Upper lobe of left lung (tissue), 4 donors: ENCODE measurements at regions not wholly inside any gene's neighbourhood (a gene's known extent, or its start where the extent isn't known, plus 50 kb on each side); places are given as distances from the start of the nearest gene placed in this dataset.

Source experiments
- POLR2AphosphoS5 ChIP-seq, 2 donors: sonication (generic); formaldehyde crosslinking; IDR thresholded peaks; one replicate each; pipeline ENCODE4 v1.5.1; 2017; ENCODE audit warnings: antibody characterized with exemption in 2 of 2
- TF ChIP-seq, protein P1 (sequence below), 6 experiments: fragments of 450-650 bp in 4 of 6; fragments of 200-600 bp in 2 of 6; sonication (generic) in 2 of 6; IDR thresholded peaks; one replicate each; pipeline ENCODE4 v1.5.1; 2016 to 2019; ENCODE audit warnings: antibody characterized with exemption in 6 of 6

DNA sequence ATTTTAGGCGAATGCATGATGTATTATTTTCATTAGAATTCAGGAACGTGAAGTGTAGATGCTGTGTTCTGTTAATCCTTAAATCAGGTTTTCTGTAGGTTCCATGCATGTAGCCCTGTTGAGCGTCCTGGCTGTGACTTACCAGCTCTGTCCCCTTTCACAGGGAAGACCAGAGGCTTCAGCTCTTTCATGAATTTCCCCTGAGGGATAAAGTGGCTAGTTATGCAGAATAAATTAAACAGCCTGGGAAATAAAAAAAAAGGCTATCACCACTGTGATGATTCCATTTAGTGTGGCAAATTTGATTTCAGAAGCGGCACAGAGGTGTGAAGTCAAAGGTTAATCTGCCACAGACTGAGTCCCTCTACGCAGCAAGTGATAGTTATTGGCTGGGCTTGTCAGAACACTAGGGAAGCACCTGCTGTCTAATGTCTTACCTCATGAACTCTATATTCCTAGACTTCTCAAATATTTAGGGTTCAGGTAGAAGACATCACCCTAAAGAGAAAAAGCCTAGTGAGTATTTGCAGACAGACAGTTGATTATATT lies 61.6 kb upstream of the LINC00305 start:
- TF ChIP-seq, protein P1, sequence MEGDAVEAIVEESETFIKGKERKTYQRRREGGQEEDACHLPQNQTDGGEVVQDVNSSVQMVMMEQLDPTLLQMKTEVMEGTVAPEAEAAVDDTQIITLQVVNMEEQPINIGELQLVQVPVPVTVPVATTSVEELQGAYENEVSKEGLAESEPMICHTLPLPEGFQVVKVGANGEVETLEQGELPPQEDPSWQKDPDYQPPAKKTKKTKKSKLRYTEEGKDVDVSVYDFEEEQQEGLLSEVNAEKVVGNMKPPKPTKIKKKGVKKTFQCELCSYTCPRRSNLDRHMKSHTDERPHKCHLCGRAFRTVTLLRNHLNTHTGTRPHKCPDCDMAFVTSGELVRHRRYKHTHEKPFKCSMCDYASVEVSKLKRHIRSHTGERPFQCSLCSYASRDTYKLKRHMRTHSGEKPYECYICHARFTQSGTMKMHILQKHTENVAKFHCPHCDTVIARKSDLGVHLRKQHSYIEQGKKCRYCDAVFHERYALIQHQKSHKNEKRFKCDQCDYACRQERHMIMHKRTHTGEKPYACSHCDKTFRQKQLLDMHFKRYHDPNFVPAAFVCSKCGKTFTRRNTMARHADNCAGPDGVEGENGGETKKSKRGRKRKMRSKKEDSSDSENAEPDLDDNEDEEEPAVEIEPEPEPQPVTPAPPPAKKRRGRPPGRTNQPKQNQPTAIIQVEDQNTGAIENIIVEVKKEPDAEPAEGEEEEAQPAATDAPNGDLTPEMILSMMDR (IDR thresholded peaks at IDR 0.05) = no peak
- TF ChIP-seq POLR2AphosphoS5 (IDR thresholded peaks at IDR 0.05) = no peak
